ENCODE measurements at regions not wholly inside any gene's neighbourhood (a gene's known extent, or its start where the extent isn't known, plus 50 kb on each side); places are given as distances from the start of the nearest gene placed in this dataset.

DNA sequence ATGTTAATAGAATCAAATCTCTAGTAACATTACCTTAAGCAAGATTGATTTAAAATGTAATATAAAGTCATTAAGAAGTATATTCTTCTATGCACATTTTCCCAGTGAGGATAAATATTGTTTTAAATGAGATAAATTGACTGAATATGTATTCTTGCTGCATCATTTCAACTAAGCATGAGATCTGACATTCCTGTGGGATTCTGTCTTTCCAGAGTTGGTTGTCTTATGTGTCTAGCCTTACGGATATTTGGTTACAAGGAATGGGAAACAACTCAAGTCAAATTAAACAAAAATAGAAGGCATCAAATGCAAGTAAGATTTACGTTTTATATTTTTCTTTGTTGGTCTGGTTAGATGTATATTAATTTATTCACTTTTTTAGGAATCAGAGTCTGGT, 287.5 kb downstream of the PTGER3 start:
- H3K27me3 ChIP-seq, result no peaks in the 10 kb centered on the region
- no peaks in the 10 kb centered on the region for H3K9me3 ChIP-seq
- DNase-seq (no peak), ATAC-seq (no peak)
- no peaks in the 10 kb centered on the region for H3K36me3 ChIP-seq
- no peak overlapping the region for H3K4me3 ChIP-seq
- TF ChIP-seq, protein P1, sequence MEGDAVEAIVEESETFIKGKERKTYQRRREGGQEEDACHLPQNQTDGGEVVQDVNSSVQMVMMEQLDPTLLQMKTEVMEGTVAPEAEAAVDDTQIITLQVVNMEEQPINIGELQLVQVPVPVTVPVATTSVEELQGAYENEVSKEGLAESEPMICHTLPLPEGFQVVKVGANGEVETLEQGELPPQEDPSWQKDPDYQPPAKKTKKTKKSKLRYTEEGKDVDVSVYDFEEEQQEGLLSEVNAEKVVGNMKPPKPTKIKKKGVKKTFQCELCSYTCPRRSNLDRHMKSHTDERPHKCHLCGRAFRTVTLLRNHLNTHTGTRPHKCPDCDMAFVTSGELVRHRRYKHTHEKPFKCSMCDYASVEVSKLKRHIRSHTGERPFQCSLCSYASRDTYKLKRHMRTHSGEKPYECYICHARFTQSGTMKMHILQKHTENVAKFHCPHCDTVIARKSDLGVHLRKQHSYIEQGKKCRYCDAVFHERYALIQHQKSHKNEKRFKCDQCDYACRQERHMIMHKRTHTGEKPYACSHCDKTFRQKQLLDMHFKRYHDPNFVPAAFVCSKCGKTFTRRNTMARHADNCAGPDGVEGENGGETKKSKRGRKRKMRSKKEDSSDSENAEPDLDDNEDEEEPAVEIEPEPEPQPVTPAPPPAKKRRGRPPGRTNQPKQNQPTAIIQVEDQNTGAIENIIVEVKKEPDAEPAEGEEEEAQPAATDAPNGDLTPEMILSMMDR (IDR thresholded peaks at IDR 0.05), result no peak
- TF ChIP-seq POLR2A (IDR thresholded peaks at IDR 0.05), result no peak
- H3K27ac ChIP-seq, result no peak overlapping the region
- intact Hi-C loops (cut with DNase I), result no loop called here
- 48% methylated on average over 2 of the region's 2 CpGs for WGBS (ENCODE audit: insufficient coverage, low coverage, low lambda C conversion rate, missing lambda C conversion rate)
- H3K4me1 ChIP-seq, result no peaks in the 10 kb centered on the region

DNA sequence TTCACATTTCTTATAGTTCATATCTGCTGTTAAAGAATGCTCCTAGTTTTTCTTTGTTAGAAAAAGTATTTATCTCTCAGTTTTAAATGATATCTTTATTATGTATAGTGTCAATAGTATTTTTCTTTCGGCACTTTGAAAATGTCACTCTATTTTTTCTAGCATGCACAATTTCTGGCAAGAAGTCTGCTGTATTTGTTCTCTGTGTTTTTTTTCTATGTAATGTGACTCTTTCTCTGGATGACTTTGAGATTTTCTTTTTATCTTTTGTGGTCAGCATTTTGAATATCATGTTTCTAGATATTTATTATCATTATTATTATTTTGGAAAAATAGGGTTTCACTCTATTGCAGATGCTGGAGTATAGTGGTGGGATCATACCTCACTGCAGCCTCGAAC, 285.2 kb downstream of the PTGER3 start:
- Histone ChIP-seq H3K4me1 (no peaks in the 10 kb centered on the region), H3K27ac (no peak overlapping the region), H3K4me3 (no peak overlapping the region), H3K36me3 (no peaks in the 10 kb centered on the region), H3K9me3 (no peaks in the 10 kb centered on the region), H3K27me3 (no peaks in the 10 kb centered on the region)
- ATAC-seq (no peak), DNase-seq (no peak)
- TF ChIP-seq, protein P1 (IDR thresholded peaks at IDR 0.05), result no peak
- no peak for TF ChIP-seq POLR2A (IDR thresholded peaks at IDR 0.05)
- intact Hi-C loops (cut with DNase I), result no loop called here
- WGBS (ENCODE audit: insufficient coverage, low coverage, low lambda C conversion rate, missing lambda C conversion rate), result 44% methylated on average over 2 of the region's 2 CpGs

DNA sequence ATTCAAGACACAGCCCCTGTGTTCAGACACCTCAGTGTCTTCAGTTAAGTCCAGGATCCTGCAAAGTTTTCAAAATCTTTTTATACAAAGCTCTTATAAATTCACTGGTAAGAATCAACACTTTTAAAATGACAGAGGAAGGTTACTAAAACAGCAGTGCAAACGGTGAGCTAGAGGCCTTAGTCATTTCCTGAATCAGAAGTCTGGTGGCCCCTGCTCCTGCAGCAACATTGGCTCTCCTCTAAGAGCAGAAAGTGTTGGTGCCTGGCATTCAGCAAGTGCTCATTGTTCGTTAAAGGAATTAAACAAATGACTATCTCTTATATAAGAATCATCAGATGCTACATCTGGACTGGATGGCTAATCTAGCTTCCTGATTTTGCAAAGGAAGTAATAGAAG, 282.9 kb downstream of the PTGER3 start:
- 4% methylated on average over 2 of the region's 2 CpGs for WGBS (ENCODE audit: insufficient coverage, low coverage, low lambda C conversion rate, missing lambda C conversion rate)
- no peak overlapping the region for H3K4me3 ChIP-seq
- ATAC-seq, result no peak
- intact Hi-C loops (cut with DNase I), result no loop called here
- DNase-seq, result no peak
- H3K27me3 ChIP-seq, result no peaks in the 10 kb centered on the region
- H3K27ac ChIP-seq, result no peak overlapping the region
- H3K4me1 ChIP-seq, result no peaks in the 10 kb centered on the region
- TF ChIP-seq POLR2A (IDR thresholded peaks at IDR 0.05), result no peak
- TF ChIP-seq, protein P1 (IDR thresholded peaks at IDR 0.05), result no peak
- H3K9me3 ChIP-seq, result no peaks in the 10 kb centered on the region
- H3K36me3 ChIP-seq, result no peaks in the 10 kb centered on the region

DNA sequence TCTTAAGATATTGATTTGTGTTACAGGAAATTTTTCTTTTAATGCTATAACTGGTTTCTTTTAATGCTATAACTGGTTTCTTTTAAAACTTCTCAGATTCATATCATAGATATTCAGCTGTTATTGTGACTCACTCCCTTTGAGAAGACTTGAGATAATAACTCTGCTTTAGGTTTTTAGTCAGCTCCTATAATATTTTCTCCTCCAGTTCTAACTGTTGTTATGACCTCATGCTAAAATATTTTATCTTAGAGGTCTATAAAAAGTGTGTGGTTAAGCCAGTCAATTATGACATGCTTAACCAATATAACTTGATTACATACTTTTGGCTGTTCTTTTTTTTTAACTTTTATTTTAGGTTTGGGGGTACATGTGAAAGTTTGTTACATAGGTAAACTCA, 280.2 kb downstream of the PTGER3 start:
- ATAC-seq (no peak), DNase-seq (no peak)
- H3K36me3 ChIP-seq, result no peaks in the 10 kb centered on the region
- no peaks in the 10 kb centered on the region for H3K9me3 ChIP-seq
- no peak overlapping the region for H3K27ac ChIP-seq
- no peaks in the 10 kb centered on the region for H3K4me1 ChIP-seq
- TF ChIP-seq, protein P1 (IDR thresholded peaks at IDR 0.05), result no peak
- TF ChIP-seq POLR2A (IDR thresholded peaks at IDR 0.05), result no peak
- no peak overlapping the region for H3K4me3 ChIP-seq
- intact Hi-C loops (cut with DNase I), result no loop called here
- H3K27me3 ChIP-seq, result no peaks in the 10 kb centered on the region

DNA sequence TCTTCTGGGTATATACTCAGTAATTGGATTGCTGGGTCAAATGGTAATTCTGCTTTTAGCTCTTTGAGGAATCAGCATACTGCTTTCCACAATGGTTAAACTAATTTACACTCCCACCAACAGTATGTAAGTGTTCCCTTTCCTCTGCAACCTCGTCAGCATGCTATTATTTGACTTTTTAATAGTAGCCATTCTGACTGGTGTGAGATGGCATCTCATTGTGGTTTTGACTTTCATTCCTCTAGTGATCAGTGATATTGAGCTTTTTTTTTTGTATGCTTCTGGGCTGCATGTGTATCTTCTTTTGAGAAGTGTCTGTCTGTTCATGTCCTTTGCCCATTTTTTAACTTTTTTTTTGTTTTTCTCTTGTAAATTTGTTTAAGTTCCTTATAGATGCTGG, 279.4 kb downstream of the PTGER3 start:
- Histone ChIP-seq H3K4me3 (no peak overlapping the region), H3K27ac (no peak overlapping the region), H3K36me3 (no peaks in the 10 kb centered on the region), H3K27me3 (no peaks in the 10 kb centered on the region), H3K9me3 (no peaks in the 10 kb centered on the region), H3K4me1 (no peaks in the 10 kb centered on the region)
- ATAC-seq (no peak), DNase-seq (no peak)
- intact Hi-C loops (cut with DNase I), result no loop called here
- WGBS (ENCODE audit: insufficient coverage, low coverage, low lambda C conversion rate, missing lambda C conversion rate), result 20% methylated on average over 1 of the region's 1 CpG
- TF ChIP-seq, protein P1 (IDR thresholded peaks at IDR 0.05), result no peak
- no peak for TF ChIP-seq POLR2A (IDR thresholded peaks at IDR 0.05)
